ENCODE measurements at regions not wholly inside any gene's neighbourhood (a gene's known extent, or its start where the extent isn't known, plus 50 kb on each side); places are given as distances from the start of the nearest gene placed in this dataset.

DNA sequence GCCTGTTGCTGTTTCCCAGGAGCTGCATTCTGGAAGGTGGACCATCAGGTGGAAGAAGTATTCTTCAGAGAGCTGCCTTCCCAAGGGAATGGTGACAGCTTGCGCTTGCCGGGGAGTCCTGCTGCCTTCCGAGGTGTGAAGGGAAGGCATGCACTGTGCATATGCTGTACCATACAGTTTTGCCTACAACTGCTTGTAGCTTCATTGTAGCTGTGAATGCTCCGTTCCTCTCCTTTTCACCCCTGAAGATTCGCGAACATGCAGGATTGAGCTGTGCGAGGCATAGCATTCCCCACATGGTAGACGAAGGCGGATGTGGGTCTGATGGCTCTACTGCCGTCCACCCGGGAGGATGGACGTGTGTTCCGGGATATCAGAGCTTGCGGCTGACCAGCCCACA is 243.2 kb upstream of the TSHZ3 start:
- Histone ChIP-seq H3K4me2 (no peak overlapping the region), H2AFZ (ENCODE audit: low read depth) (no peak overlapping the region), H3K27ac (ENCODE audit: low read depth in 2 of 2, low read length in 1 of 2) (no peak overlapping the region), H3K27me3 (ENCODE audit: insufficient read depth) (no peaks in the 10 kb centered on the region), H3K9ac (no peak overlapping the region), H3F3A (replicated peaks; ENCODE audit: insufficient read depth) (no peaks in the 10 kb centered on the region), H3K4me1 (ENCODE audit: control insufficient read depth in 1 of 2, insufficient read depth in 2 of 2, low read depth in 1 of 2, low read length in 1 of 2) (no peaks in the 10 kb centered on the region), H3K79me2 (ENCODE audit: insufficient read depth) (no peaks in the 10 kb centered on the region), H3K9me3 (no peaks in the 10 kb centered on the region), H3K9me2 (no peaks in the 10 kb centered on the region), H4K20me1 (ENCODE audit: insufficient read depth) (no peaks in the 10 kb centered on the region), H3K4me3 (ENCODE audit: low read depth in 2 of 2, low read length in 1 of 2) (no peak overlapping the region), H3K36me3 (replicated peaks in 1 of 2; ENCODE audit: control insufficient read depth in 1 of 2, insufficient read depth in 2 of 2, low read length in 1 of 2) (no peaks in the 10 kb centered on the region)
- WGBS (ENCODE audit: low lambda C conversion rate), result 53% methylated on average over 14 of the region's 14 CpGs
- TF ChIP-seq, protein P1, sequence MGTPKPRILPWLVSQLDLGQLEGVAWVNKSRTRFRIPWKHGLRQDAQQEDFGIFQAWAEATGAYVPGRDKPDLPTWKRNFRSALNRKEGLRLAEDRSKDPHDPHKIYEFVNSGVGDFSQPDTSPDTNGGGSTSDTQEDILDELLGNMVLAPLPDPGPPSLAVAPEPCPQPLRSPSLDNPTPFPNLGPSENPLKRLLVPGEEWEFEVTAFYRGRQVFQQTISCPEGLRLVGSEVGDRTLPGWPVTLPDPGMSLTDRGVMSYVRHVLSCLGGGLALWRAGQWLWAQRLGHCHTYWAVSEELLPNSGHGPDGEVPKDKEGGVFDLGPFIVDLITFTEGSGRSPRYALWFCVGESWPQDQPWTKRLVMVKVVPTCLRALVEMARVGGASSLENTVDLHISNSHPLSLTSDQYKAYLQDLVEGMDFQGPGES (IDR thresholded peaks at IDR 0.05; ENCODE audit: low read depth, low read length), result no peak
- TF ChIP-seq, protein P2, sequence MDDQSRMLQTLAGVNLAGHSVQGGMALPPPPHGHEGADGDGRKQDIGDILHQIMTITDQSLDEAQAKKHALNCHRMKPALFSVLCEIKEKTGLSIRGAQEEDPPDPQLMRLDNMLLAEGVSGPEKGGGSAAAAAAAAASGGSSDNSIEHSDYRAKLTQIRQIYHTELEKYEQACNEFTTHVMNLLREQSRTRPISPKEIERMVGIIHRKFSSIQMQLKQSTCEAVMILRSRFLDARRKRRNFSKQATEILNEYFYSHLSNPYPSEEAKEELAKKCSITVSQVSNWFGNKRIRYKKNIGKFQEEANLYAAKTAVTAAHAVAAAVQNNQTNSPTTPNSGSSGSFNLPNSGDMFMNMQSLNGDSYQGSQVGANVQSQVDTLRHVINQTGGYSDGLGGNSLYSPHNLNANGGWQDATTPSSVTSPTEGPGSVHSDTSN (IDR thresholded peaks at IDR 0.05), result no peak
- no peak for TF ChIP-seq FOXM1 (IDR thresholded peaks at IDR 0.05; ENCODE audit: low read depth)
- no peak for TF ChIP-seq GABPA (IDR thresholded peaks at IDR 0.05; ENCODE audit: low read depth)
- TF ChIP-seq FOSL2 (IDR thresholded peaks at IDR 0.05; ENCODE audit: borderline replicate concordance, low read depth), result no peak
- TF ChIP-seq, protein P3, sequence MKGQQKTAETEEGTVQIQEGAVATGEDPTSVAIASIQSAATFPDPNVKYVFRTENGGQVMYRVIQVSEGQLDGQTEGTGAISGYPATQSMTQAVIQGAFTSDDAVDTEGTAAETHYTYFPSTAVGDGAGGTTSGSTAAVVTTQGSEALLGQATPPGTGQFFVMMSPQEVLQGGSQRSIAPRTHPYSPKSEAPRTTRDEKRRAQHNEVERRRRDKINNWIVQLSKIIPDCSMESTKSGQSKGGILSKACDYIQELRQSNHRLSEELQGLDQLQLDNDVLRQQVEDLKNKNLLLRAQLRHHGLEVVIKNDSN (IDR thresholded peaks at IDR 0.05; ENCODE audit: borderline replicate concordance, low read depth), result no peak
- ChIA-PET CTCF (interaction anchor here (0.7 to 0.9 kb wide), 2 partner anchors 12 kb away, joined by 3 to 4 read pairs; no protein-coding TSS in a partner anchor), POLR2A (no interaction called here)
- no peak for DNase-seq

DNA sequence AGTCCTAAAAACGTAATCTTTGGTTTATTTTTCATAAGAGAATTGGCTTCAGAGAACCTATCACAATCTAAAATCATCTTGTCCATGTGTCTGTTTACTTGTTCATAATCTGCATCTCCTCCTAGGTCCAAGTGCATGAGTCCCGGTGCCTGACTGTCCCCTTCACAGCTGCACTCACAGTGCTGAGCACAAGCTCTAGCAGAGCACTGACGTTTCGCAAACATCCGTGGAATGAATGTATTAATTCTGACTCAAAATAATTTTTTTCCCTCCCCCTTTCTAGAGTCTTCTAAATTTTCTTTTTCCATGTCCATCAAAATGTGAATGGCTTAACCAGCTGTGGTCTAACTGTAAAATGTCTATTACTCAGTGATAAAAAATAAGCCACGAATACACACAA is 245.5 kb upstream of the TSHZ3 start:
- no peak overlapping the region for H2AFZ ChIP-seq (ENCODE audit: low read depth)
- no peaks in the 10 kb centered on the region for H3K9me2 ChIP-seq
- H3K4me1 ChIP-seq (ENCODE audit: control insufficient read depth in 1 of 2, insufficient read depth in 2 of 2, low read depth in 1 of 2, low read length in 1 of 2), result no peaks in the 10 kb centered on the region
- H3F3A ChIP-seq (replicated peaks; ENCODE audit: insufficient read depth), result no peaks in the 10 kb centered on the region
- no peaks in the 10 kb centered on the region for H3K36me3 ChIP-seq (replicated peaks in 1 of 2; ENCODE audit: control insufficient read depth in 1 of 2, insufficient read depth in 2 of 2, low read length in 1 of 2)
- ChIA-PET POLR2A (no interaction called here), CTCF (no interaction called here)
- H3K79me2 ChIP-seq (ENCODE audit: insufficient read depth), result no peaks in the 10 kb centered on the region
- no peak for DNase-seq
- no peak overlapping the region for H3K9ac ChIP-seq
- no peak overlapping the region for H3K4me3 ChIP-seq (ENCODE audit: low read depth in 2 of 2, low read length in 1 of 2)
- no peaks in the 10 kb centered on the region for H3K9me3 ChIP-seq
- no peaks in the 10 kb centered on the region for H3K27me3 ChIP-seq (ENCODE audit: insufficient read depth)
- WGBS (ENCODE audit: low lambda C conversion rate), result 28% methylated on average over 6 of the region's 6 CpGs
- H3K4me2 ChIP-seq, result no peak overlapping the region
- no peaks in the 10 kb centered on the region for H4K20me1 ChIP-seq (ENCODE audit: insufficient read depth)
- H3K27ac ChIP-seq (ENCODE audit: low read depth in 2 of 2, low read length in 1 of 2), result no peak overlapping the region
- TF ChIP-seq EZH2phosphoT487 (IDR thresholded peaks at IDR 0.05; ENCODE audit: borderline replicate concordance, low read depth) (no peak), POLR2AphosphoS5 (IDR thresholded peaks at IDR 0.05; ENCODE audit: low read depth, low read length) (no peak), MEF2A (IDR thresholded peaks at IDR 0.05; ENCODE audit: borderline replicate concordance, low read depth) (no peak), TCF12 (IDR thresholded peaks at IDR 0.05) (no peak), GATA2 (CRISPR knock-in tag; IDR thresholded peaks at IDR 0.05) (no peak), ELF1 (IDR thresholded peaks at IDR 0.05) (no peak), SMC3 (IDR thresholded peaks at IDR 0.05; ENCODE audit: low read depth, low read length) (no peak), TEAD4 (IDR thresholded peaks at IDR 0.05; ENCODE audit: borderline replicate concordance, insufficient read depth) (no peak), EP300 (IDR thresholded peaks at IDR 0.05; ENCODE audit: borderline replicate concordance in 1 of 2, low read depth in 1 of 2, low read length in 1 of 2) (no peak), FOXJ3 (CRISPR knock-in tag; IDR thresholded peaks at IDR 0.05) (no peak), SIN3A (IDR thresholded peaks at IDR 0.05; ENCODE audit: borderline replicate concordance, low read depth, low read length) (no peak)
- TF ChIP-seq, protein P4, sequence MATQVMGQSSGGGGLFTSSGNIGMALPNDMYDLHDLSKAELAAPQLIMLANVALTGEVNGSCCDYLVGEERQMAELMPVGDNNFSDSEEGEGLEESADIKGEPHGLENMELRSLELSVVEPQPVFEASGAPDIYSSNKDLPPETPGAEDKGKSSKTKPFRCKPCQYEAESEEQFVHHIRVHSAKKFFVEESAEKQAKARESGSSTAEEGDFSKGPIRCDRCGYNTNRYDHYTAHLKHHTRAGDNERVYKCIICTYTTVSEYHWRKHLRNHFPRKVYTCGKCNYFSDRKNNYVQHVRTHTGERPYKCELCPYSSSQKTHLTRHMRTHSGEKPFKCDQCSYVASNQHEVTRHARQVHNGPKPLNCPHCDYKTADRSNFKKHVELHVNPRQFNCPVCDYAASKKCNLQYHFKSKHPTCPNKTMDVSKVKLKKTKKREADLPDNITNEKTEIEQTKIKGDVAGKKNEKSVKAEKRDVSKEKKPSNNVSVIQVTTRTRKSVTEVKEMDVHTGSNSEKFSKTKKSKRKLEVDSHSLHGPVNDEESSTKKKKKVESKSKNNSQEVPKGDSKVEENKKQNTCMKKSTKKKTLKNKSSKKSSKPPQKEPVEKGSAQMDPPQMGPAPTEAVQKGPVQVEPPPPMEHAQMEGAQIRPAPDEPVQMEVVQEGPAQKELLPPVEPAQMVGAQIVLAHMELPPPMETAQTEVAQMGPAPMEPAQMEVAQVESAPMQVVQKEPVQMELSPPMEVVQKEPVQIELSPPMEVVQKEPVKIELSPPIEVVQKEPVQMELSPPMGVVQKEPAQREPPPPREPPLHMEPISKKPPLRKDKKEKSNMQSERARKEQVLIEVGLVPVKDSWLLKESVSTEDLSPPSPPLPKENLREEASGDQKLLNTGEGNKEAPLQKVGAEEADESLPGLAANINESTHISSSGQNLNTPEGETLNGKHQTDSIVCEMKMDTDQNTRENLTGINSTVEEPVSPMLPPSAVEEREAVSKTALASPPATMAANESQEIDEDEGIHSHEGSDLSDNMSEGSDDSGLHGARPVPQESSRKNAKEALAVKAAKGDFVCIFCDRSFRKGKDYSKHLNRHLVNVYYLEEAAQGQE (IDR thresholded peaks at IDR 0.05; ENCODE audit: low read depth, low read length), result no peak
- TF ChIP-seq, protein P1 (IDR thresholded peaks at IDR 0.05; ENCODE audit: low read depth, low read length), result no peak
- TF ChIP-seq, protein P5, sequence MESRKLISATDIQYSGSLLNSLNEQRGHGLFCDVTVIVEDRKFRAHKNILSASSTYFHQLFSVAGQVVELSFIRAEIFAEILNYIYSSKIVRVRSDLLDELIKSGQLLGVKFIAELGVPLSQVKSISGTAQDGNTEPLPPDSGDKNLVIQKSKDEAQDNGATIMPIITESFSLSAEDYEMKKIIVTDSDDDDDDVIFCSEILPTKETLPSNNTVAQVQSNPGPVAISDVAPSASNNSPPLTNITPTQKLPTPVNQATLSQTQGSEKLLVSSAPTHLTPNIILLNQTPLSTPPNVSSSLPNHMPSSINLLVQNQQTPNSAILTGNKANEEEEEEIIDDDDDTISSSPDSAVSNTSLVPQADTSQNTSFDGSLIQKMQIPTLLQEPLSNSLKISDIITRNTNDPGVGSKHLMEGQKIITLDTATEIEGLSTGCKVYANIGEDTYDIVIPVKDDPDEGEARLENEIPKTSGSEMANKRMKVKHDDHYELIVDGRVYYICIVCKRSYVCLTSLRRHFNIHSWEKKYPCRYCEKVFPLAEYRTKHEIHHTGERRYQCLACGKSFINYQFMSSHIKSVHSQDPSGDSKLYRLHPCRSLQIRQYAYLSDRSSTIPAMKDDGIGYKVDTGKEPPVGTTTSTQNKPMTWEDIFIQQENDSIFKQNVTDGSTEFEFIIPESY (IDR thresholded peaks at IDR 0.05; ENCODE audit: borderline replicate concordance, low read depth), result no peak

All from SK-N-SH (cell line).